ENCODE measurements at regions not wholly inside any gene's neighbourhood (a gene's known extent, or its start where the extent isn't known, plus 50 kb on each side); places are given as distances from the start of the nearest gene placed in this dataset.
"Not testable (repeated sequence)": the region's sequence is repeated elsewhere in the genome, so short reads cannot be mapped to it uniquely, and the experiment has no call there.

- H3K36me3 ChIP-seq; H3K4me3 ChIP-seq; H3K9me3 ChIP-seq (replicated peaks); H3K27ac ChIP-seq; DNase-seq; H3K27me3 ChIP-seq; H3K4me1 ChIP-seq: not testable (repeated sequence)
Observed at GRCh38 chr15:22519213-22519612, 60.5 kb downstream of the GOLGA6L22 start.

DNA sequence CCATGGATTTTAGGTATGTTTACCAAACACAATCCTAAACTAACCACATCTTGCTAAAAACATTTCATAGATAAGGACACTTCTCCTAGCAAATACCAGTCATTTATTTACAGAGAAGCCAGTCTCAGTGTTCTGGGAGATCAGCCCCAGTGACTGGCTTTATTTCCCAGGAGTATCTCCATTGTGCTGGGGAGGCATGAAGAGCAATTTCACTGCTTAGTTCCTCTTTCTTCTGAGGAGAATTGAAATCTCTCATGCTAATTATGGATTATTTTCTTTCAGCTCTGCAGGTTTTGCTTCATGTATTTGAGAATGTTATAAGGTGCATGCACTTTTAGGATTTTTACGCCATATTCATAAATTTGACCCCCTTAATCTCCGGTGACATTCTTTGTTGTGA, 67.8 kb downstream of the GOLGA6L22 start:
- H3K36me3 ChIP-seq; H3K4me1 ChIP-seq; H3K27ac ChIP-seq; DNase-seq; H3K27me3 ChIP-seq; H3K9me3 ChIP-seq (replicated peaks); H3K4me3 ChIP-seq: not testable (repeated sequence)

GRCh38 chr15:22527016-22527415, 68.3 kb downstream of the GOLGA6L22 start:
- H3K36me3 ChIP-seq; H3K27ac ChIP-seq; H3K9me3 ChIP-seq (replicated peaks); DNase-seq; H3K27me3 ChIP-seq; H3K4me3 ChIP-seq; H3K4me1 ChIP-seq: not testable (repeated sequence)

DNA sequence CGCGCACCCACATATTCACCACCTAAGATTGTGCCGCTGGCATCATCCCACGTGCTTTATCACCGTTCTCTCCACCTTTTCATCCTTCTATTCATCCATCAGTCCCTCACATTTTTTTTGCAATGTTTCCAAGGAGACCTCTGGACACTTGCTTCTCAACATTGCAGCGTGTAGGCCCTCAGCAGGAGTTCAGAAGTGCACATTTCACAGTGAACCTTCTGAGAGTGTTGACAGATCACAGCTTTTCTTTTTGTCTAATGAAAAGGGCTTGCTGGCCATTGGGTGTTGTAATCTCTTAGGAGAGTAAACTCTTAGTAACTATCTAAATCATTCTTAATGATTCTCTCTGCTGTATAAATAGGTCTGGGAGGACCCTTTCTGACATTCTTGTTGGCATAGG, 70.5 kb downstream of the GOLGA6L22 start:
- H3K27ac ChIP-seq; H3K4me3 ChIP-seq; H3K36me3 ChIP-seq; H3K4me1 ChIP-seq; H3K27me3 ChIP-seq; H3K9me3 ChIP-seq (replicated peaks); DNase-seq: not testable (repeated sequence)

GRCh38 chr15:22559701-22560100, 101.0 kb downstream of the GOLGA6L22 start:
- DNase-seq; H3K4me1 ChIP-seq; H3K36me3 ChIP-seq; H3K27ac ChIP-seq; H3K4me3 ChIP-seq; H3K27me3 ChIP-seq; H3K9me3 ChIP-seq (replicated peaks): not testable (repeated sequence)

- not testable (repeated sequence) for H3K9me3 ChIP-seq (replicated peaks); DNase-seq; H3K27me3 ChIP-seq; H3K27ac ChIP-seq; H3K4me3 ChIP-seq; H3K36me3 ChIP-seq; H3K4me1 ChIP-seq
Observed at GRCh38 chr15:22561716-22562115, 103.0 kb downstream of the GOLGA6L22 start.

- H3K27ac ChIP-seq; H3K4me1 ChIP-seq; H3K36me3 ChIP-seq; H3K9me3 ChIP-seq (replicated peaks); H3K4me3 ChIP-seq; H3K27me3 ChIP-seq; DNase-seq: not testable (repeated sequence)
Observed at GRCh38 chr15:22566510-22566909, 107.8 kb downstream of the GOLGA6L22 start.

- not testable (repeated sequence) for DNase-seq; H3K9me3 ChIP-seq (replicated peaks); H3K27ac ChIP-seq; H3K4me1 ChIP-seq; H3K27me3 ChIP-seq; H3K36me3 ChIP-seq; H3K4me3 ChIP-seq
Observed at GRCh38 chr15:22569486-22569885, 110.8 kb downstream of the GOLGA6L22 start.

DNA sequence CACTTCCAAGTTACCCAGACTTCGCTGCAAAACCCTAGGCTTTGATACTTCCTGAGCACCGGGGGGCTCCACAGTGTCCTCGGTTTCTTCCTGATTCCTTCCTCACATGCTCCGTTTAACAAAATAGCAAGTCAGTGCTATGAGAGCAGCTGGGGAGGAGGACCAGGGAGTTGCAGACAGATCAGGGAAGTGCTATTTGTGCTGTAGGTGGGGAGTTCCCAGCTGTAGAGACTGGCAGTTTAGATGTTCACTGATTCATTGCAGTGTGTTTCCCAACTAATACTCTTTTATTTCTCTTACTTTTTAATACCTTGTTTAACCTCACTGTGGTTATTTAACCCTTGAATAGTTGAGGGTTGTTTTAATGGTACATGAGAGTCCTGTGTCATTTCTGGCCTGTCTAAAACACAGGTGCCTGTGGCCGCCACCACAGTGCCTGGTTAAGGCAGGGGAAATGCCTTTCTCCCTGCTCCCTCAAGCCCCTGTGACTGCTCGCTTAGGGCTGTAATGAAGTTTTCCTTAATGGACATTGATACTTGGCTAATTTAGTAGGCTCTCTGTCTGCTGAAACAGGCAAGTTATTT, 113.5 kb downstream of the GOLGA6L22 start:
- DNase-seq; H3K27me3 ChIP-seq; H3K27ac ChIP-seq; H3K4me3 ChIP-seq; H3K4me1 ChIP-seq; H3K36me3 ChIP-seq; H3K9me3 ChIP-seq (replicated peaks): not testable (repeated sequence)

- H3K4me3 ChIP-seq; H3K4me1 ChIP-seq; H3K27ac ChIP-seq; DNase-seq; H3K36me3 ChIP-seq; H3K27me3 ChIP-seq; H3K9me3 ChIP-seq (replicated peaks): not testable (repeated sequence)
Observed at GRCh38 chr15:22572792-22573191, 114.1 kb downstream of the GOLGA6L22 start.

DNA sequence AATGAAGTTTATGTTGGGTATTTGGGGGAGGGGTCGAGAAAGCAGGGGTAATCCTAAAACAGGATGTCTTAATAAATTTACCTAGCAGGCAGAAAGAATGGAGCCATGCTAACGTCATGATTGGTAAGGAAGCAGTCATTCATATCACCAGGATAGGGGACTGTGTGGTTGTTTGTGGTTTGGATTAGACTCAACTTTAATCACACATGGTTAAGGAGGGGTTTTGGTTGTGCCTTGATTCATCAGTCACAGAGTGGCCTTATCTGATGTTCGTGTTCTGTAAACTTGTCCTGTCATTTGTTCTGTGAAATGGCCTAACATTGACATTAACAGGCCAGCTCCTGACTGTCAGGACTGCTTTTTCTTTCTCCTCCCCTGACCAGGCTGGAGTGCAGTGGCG, 119.1 kb downstream of the GOLGA6L22 start:
- not testable (repeated sequence) for H3K27ac ChIP-seq; DNase-seq; H3K4me1 ChIP-seq; H3K4me3 ChIP-seq; H3K9me3 ChIP-seq (replicated peaks); H3K36me3 ChIP-seq; H3K27me3 ChIP-seq

- H3K4me1 ChIP-seq; H3K27ac ChIP-seq; H3K9me3 ChIP-seq (replicated peaks); DNase-seq; H3K27me3 ChIP-seq; H3K36me3 ChIP-seq; H3K4me3 ChIP-seq: not testable (repeated sequence)
Observed at GRCh38 chr15:22579213-22579612, 120.5 kb downstream of the GOLGA6L22 start.

- not testable (repeated sequence) for H3K27ac ChIP-seq; H3K9me3 ChIP-seq (replicated peaks); H3K4me1 ChIP-seq; H3K27me3 ChIP-seq; H3K36me3 ChIP-seq; DNase-seq; H3K4me3 ChIP-seq
Observed at GRCh38 chr15:22587391-22587790, 128.7 kb downstream of the GOLGA6L22 start.

DNA sequence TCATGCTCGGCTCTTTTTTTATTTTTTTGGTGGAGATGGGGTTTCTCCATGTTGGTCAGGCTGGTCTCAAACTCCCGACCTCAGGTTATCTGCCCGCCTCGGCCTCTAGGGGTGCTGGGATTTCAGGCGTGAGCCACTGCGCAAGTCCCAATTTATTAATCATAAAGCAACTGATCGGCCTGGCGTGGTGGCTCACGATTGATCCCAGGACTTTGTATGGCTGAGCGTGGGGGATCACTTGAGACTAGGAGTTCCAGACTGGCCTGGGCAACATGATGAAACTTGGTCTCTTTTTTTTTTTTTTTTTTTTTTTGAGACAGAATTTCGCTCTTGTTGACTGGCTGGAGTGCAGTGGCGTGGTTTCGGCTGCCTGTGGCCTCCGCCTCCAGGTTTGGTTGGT, 139.8 kb downstream of the GOLGA6L22 start:
- H3K4me1 ChIP-seq; H3K36me3 ChIP-seq; H3K4me3 ChIP-seq; H3K9me3 ChIP-seq (replicated peaks); DNase-seq; H3K27ac ChIP-seq; H3K27me3 ChIP-seq: not testable (repeated sequence)

DNA sequence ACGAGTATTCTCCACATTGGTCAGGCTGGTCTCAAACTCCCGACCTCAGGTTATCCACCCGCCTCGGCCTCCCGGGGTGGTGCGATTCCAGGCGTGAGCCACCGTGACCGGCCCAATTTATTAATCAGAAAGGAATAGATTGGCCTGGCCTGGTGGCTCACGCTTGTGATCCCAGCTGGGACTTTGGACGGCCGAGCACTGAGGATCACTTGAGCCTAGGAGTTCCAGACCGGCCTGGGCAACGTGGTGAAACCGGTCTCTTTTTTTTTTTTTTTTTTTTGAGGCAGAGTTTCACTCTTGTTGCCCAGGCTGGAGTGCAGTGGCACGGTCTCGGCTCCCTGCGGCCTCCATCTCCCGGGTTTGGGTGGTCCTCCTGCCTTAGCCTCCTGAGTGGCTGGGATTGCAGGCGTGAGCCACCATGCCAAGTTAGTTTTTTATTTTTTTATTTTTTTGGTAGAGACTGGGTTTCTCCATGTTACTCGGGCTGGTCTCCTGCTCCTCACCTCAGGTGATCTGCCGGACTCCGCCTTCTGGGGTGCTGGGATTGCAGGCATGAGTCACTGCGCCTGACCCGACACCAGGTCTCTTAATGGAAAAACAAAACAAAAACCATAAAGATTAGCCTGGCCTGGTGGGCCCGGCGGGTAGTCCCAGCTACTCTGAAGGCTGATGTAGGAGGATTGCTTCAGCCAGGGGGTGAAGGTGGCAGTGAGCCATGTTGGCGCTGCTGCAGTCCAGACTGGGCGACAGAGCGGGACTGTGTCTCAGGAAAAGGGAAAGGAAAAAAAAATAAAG, 141.0 kb downstream of the GOLGA6L22 start:
- not testable (repeated sequence) for H3K36me3 ChIP-seq; DNase-seq; H3K9me3 ChIP-seq (replicated peaks); H3K27ac ChIP-seq; H3K4me1 ChIP-seq; H3K4me3 ChIP-seq; H3K27me3 ChIP-seq

- not testable (repeated sequence) for H3K4me1 ChIP-seq; H3K9me3 ChIP-seq (replicated peaks); DNase-seq; H3K27me3 ChIP-seq; H3K27ac ChIP-seq; H3K4me3 ChIP-seq; H3K36me3 ChIP-seq
Observed at GRCh38 chr15:22616976-22617375, 158.3 kb downstream of the GOLGA6L22 start.

All from SJCRH30 (cell line).